Renal cortex interstitium (tissue), 11 donors: ENCODE measurements at regions not wholly inside any gene's neighbourhood (a gene's known extent, or its start where the extent isn't known, plus 50 kb on each side); places are given as distances from the start of the nearest gene placed in this dataset.
A peak's percentile ranks its signal among the peaks of the same experiment; 100 is the strongest.

Source experiments
- DNase-seq, 11 donors: peaks; one replicate each; pipeline ENCODE4 v3.0.0-alpha.2; 2013; ENCODE audit warnings: low read depth in 9 of 11, low spot score in 4 of 11; ENCODE audit errors: extremely low read depth in 1 of 11

DNA sequence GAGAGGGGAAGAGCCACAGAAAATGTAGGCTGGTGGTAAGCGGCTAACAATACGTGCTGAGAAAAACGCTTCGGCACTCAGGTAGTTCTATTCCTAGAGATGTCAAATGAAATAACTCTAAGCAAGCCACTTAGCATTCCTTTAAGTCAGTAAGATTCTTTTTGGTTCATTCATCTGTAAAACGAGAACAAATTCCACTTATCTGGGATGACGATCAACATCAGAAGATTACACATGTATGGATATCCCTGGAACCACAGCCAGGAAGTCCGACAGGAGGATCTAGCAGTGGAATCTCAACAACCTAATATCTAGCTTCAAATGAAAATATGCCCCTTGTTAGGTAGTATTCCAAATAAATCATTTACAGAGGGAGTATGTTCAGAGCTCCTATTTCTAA, 74.6 kb upstream of the CDKN3 start:
- no peak for DNase-seq

GRCh38 chr14:54322701-54323337, 74.0 kb upstream of the CDKN3 start:
- DNase-seq: peak in 7 of 11 donors; percentile 31 to 60 (median 53)

GRCh38 chr14:54325766-54326165, 71.0 kb upstream of the CDKN3 start:
- DNase-seq: no peak

- peak in 8 of 11 donors; percentile 47 to 79 (median 70) for DNase-seq
Observed at GRCh38 chr14:54329082-54329695, 67.6 kb upstream of the CDKN3 start.

DNA sequence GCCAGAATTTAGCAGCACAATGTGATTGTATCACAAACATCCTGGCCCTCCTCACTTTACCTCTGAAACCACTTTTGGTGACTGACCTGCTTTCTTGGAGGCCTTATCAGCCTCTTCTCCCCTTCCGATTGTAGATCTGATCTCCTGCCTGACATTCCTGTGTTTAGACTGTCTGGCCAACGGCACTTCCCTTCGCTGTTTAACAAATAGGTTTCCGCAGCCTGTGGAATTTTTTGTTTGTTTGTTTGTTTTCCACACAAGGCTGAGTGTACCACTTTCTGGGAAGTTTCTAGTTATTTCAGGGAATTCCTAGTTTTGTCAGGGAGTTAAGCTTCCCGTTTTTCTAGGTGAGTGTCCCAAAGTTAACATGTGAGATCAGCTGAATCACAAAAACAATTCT, 65.9 kb upstream of the CDKN3 start:
- no peak for DNase-seq

DNA sequence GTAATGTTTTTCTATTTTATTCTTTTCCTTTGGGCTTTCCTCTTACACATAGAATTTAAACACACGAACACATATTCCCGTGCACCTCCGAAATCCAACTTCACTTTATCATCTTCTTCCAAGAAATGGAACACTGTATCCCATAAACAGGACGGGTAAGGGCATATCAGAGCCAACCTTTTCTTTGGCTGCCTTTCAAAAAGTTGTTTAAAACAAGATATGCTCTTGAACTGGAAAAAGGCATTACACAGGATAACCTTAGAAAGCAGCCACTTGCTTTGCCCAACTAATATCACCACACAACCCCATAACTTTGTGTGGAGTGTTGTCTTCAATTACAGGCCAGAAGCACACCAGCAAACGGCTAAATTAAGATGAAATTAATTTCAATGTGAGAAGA, 65.3 kb upstream of the CDKN3 start:
- no peak for DNase-seq

DNA sequence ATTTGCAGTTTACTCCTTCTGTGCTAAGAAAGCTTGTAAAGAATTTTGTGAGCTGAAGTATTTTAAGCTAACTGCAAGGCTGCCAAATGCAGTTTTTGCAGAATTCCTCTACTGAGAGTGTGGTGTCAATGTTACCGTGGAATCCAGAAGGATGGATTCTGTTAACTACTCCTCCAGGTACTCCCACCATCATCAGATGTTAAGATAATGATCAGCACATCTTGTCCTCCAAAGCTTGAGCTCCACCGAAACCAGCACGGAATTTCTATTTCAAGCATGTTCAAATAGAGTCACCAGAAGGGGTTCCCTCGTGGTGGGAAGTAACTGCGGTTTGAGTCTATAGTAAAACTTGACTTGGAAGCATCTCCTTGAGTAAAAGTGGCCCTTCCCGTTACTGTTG, 64.3 kb upstream of the CDKN3 start:
- no peak for DNase-seq

DNA sequence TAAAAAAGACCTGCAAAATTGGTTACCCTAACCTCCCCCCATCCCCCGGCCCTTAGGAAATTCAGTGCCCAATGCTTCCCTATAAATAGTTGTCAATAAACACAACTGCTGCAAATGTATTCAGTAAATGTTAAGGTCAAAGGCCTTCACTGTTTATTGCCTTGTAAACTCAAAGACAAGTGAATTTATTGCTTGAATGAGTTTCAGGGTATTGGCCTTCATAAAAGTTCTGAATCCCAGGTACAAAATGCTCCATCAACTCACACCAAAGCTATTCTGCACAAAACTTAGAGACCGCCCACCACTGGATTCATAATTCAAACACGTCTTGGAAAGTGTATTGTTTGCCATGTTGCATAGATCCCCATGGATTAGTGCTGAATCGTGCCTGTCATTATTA, 63.3 kb upstream of the CDKN3 start:
- DNase-seq: no peak

DNA sequence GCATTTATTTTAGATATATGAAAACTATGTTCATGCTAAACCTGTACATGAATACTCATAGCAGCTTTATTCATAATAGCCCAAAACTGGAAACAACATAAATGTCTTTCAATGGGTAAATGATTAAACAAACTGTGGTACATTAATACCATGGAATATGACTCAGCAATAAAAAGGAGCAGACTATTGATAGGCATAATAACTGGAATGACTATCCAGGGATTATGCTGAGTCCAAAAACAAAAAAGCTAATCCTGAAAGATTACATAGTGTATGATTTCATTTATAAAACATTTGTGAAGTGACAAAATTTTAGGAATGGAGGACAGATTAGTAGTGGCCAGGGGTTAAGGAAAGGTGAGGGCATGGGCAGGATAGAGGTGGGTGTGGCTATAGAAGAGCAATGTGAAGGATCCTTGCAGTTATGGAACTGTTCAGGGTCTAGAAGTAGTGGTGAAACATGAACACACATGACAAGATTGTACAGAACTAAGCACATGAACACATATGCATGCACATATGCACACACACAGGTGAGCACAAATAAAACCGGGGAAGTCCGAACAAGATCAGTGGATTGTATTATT, 61.1 kb upstream of the CDKN3 start:
- no peak for DNase-seq

GRCh38 chr14:54337314-54337713, 59.5 kb upstream of the CDKN3 start:
- no peak for DNase-seq

- DNase-seq: peak in 2 of 11 donors; percentile 16 to 34
Observed at GRCh38 chr14:54338696-54339317, 58.0 kb upstream of the CDKN3 start.

DNA sequence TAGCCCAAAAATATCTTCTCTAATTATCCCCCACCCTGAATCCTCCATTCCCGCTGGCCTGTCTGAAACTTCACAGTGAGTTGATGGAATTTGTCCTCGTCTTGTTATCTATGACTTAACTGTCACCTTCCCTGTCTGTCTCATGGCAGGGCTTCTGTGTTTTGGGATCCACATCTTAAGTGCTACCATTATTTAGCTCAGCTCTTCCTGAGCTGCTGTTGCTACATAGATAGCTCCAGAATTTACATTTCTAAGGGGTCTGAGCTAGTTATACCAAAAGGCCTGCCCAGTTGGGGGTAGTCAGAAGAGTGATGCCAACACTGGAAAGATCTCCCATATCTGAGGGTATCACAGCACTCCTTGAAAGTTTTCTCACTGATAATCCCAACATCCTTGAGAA, 57.0 kb upstream of the CDKN3 start:
- no peak for DNase-seq

GRCh38 chr14:54342806-54343205, 54.0 kb upstream of the CDKN3 start:
- no peak for DNase-seq

DNA sequence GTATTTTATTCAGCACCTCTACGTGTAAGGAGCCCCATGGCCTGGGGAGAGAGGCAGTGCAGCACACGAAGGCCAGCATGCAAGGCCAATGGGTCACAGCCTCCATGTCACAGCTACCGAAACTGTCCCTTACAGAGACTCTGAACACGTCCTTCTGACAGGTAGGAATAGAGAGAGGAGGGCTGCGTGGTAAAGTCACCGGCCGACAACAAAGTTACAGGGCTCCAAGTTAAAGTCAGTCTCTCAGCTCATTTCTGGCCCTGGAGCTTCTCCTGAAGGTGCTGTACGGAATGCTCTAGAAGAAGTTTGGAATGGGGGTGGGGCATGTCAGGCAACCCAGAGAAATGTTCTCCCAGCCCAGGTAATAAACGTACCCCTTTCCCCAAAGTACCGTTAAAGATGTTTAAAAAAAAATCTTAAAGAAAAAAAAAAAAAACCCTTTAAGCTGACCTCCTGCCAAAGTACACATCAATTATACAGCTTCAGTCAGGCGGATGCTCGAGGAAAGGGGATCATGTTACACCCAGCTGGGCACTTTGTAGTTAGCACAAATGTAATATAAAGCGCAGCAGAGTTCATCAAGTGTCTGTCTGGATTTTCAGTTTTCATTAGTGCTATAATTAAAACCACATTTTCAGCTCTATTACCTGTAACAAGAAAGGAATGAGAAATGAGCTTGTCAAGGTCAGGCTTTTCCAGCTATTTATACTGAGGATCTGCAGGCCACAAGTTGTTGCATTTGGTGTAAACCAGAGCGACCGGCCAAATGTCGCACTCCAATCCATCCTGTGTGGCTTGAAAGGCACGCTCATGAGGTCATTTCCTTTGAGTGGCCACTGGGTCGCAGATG, 53.3 kb upstream of the CDKN3 start:
- DNase-seq: peak in 6 of 11 donors; percentile 48 to 87 (median 74)

- DNase-seq: peak in 1 of 11 donors; percentile 24
Observed at GRCh38 chr14:54344445-54344844, 52.4 kb upstream of the CDKN3 start.

GRCh38 chr14:54346257-54346656, 50.5 kb upstream of the CDKN3 start:
- DNase-seq: no peak
